Ascending aorta (tissue), 2 donors: ENCODE measurements at regions not wholly inside any gene's neighbourhood (a gene's known extent, or its start where the extent isn't known, plus 50 kb on each side); places are given as distances from the start of the nearest gene placed in this dataset.

Source experiments
- DNase-seq, 2 donors: peaks; one replicate each; pipeline ENCODE4 v3.0.0-alpha.2; 2019; ENCODE audit warnings: low spot score in 2 of 2
- H3K27ac ChIP-seq, 2 donors: fragments of 200-600 bp; sonication (generic); one replicate each; pipeline ENCODE4 v1.5.1; 2016 to 2017; ENCODE audit warnings: mild to moderate bottlenecking in 1 of 2
- H3K27me3 ChIP-seq: fragments of 200-600 bp; sonication (generic); one replicate; pipeline ENCODE4 v1.5.1; 2017
- H3K36me3 ChIP-seq, 2 donors: fragments of 200-600 bp; sonication (generic); one replicate each; pipeline ENCODE4 v1.5.1; 2016
- H3K4me1 ChIP-seq, 2 donors: fragments of 200-600 bp; sonication (generic); one replicate each; pipeline ENCODE4 v1.5.1; 2016 to 2017; ENCODE audit warnings: mild to moderate bottlenecking in 1 of 2
- H3K4me3 ChIP-seq, 2 donors: fragments of 200-600 bp; sonication (generic); one replicate each; pipeline ENCODE4 v1.5.1; 2016 to 2017; ENCODE audit warnings: mild to moderate bottlenecking in 1 of 2
- H3K9me3 ChIP-seq, 2 donors: fragments of 200-600 bp; sonication (generic); one replicate each; pipeline ENCODE4 v1.5.1; 2016
- intact Hi-C: fragments of 100-400 bp; cut with DNase I; formaldehyde crosslinking; loops from one replicate; pipeline ENCODE4 v1.15.1; 2023
- TF ChIP-seq, protein P1 (sequence below), 3 experiments: fragments of 200-600 bp in 2 of 3; fragments of 450-650 bp in 1 of 3; sonication (generic) in 2 of 3; IDR thresholded peaks; one replicate each; pipeline ENCODE4 v1.5.1; 2016 to 2019; ENCODE audit warnings: antibody characterized with exemption in 3 of 3, mild to moderate bottlenecking in 1 of 3, moderate library complexity in 1 of 3

GRCh38 chr11:95295382-95296149 lies 64.6 kb upstream of the SESN3 start:
- TF ChIP-seq, protein P1, sequence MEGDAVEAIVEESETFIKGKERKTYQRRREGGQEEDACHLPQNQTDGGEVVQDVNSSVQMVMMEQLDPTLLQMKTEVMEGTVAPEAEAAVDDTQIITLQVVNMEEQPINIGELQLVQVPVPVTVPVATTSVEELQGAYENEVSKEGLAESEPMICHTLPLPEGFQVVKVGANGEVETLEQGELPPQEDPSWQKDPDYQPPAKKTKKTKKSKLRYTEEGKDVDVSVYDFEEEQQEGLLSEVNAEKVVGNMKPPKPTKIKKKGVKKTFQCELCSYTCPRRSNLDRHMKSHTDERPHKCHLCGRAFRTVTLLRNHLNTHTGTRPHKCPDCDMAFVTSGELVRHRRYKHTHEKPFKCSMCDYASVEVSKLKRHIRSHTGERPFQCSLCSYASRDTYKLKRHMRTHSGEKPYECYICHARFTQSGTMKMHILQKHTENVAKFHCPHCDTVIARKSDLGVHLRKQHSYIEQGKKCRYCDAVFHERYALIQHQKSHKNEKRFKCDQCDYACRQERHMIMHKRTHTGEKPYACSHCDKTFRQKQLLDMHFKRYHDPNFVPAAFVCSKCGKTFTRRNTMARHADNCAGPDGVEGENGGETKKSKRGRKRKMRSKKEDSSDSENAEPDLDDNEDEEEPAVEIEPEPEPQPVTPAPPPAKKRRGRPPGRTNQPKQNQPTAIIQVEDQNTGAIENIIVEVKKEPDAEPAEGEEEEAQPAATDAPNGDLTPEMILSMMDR (IDR thresholded peaks at IDR 0.05), result no peak
- no peaks in the 10 kb centered on the region for H3K9me3 ChIP-seq
- H3K4me3 ChIP-seq, result no peak overlapping the region
- H3K36me3 ChIP-seq, result no peaks in the 10 kb centered on the region
- intact Hi-C loops, result no loop called here
- H3K27ac ChIP-seq, result no peak overlapping the region
- H3K4me1 ChIP-seq, result no peaks in the 10 kb centered on the region
- no peaks in the 10 kb centered on the region for H3K27me3 ChIP-seq
- DNase-seq, result no peak

DNA sequence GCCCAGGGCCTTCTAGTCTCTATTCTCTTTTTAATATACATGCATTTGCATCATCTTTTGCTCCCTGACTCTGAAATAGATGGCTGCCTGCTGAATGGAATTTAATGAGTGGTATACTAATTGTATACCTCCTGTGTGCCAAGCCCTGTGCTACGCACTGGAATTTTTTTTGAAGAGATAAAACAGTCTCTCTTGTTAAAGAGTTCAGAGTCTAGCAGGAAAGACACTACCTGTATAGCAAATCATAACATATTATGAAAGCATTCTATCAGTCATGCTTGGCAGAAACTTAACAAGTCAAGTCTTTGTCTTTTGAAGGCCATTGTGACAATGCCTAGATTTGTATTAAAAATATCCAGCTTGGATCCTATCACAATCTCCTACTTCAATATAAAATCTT lies 63.7 kb upstream of the SESN3 start:
- intact Hi-C loops, result no loop called here
- DNase-seq, result no peak
- H3K4me1 ChIP-seq, result no peaks in the 10 kb centered on the region
- H3K4me3 ChIP-seq, result no peak overlapping the region
- H3K36me3 ChIP-seq, result no peaks in the 10 kb centered on the region
- H3K27me3 ChIP-seq, result no peaks in the 10 kb centered on the region
- no peaks in the 10 kb centered on the region for H3K9me3 ChIP-seq
- H3K27ac ChIP-seq, result no peak overlapping the region
- TF ChIP-seq, protein P1 (IDR thresholded peaks at IDR 0.05), result no peak

- intact Hi-C loops, result no loop called here
- TF ChIP-seq, protein P1 (IDR thresholded peaks at IDR 0.05), result no peak
- DNase-seq, result no peak
- no peak overlapping the region for H3K27ac ChIP-seq
- no peaks in the 10 kb centered on the region for H3K4me1 ChIP-seq
- H3K27me3 ChIP-seq, result no peaks in the 10 kb centered on the region
- no peaks in the 10 kb centered on the region for H3K36me3 ChIP-seq
- no peaks in the 10 kb centered on the region for H3K9me3 ChIP-seq
- no peak overlapping the region for H3K4me3 ChIP-seq
Measured at GRCh38 chr11:95293116-95293515, 62.1 kb upstream of the SESN3 start.

GRCh38 chr11:95291946-95292345 lies 60.9 kb upstream of the SESN3 start:
- Histone ChIP-seq H3K36me3 (no peaks in the 10 kb centered on the region), H3K9me3 (no peaks in the 10 kb centered on the region), H3K27ac (no peak overlapping the region), H3K27me3 (no peaks in the 10 kb centered on the region), H3K4me1 (no peaks in the 10 kb centered on the region), H3K4me3 (no peak overlapping the region)
- TF ChIP-seq, protein P1 (IDR thresholded peaks at IDR 0.05), result no peak
- no peak for DNase-seq
- intact Hi-C loops, result no loop called here

DNA sequence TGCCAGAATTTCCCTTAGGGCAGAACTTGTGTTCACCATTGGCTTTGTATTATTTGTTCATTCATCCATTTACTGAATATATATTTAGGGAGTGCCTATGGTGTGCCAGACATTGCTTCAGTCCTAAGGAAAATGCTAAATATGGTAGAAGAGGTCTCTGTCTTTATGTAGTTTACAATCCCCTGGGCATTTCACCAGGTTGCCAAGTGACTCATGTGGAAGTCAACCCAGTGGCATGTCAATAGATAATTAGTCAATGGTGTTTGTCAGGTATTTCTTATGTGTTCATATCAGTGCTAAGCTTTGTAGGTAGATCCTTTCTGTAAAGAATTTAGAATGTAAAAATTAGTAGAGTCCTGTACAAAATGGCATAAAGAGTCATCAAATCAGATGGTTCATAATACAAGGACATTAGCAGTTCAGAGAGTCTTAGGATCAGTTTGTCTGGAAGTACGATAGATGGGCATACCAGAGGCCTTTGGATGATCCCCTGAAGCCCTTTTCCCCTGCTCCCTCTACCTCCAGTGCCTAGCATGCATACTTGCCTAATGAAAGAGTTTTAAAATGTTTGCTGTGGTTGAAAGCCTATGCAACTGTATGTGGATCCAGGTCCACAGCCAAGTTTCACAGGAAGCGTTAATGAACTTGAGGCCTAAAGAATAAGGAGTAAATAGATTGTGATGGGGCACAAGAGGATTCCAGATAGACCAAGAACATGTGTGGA lies 58.5 kb upstream of the SESN3 start:
- Histone ChIP-seq H3K9me3 (no peaks in the 10 kb centered on the region), H3K4me1 (no peaks in the 10 kb centered on the region), H3K27me3 (no peaks in the 10 kb centered on the region), H3K36me3 (no peaks in the 10 kb centered on the region), H3K27ac (no peak overlapping the region), H3K4me3 (no peak overlapping the region)
- DNase-seq, result no peak
- intact Hi-C loops, result no loop called here
- TF ChIP-seq, protein P1 (IDR thresholded peaks at IDR 0.05), result no peak
